Skeletal muscle cell (primary cell): ENCODE measurements at regions not wholly inside any gene's neighbourhood (a gene's known extent, or its start where the extent isn't known, plus 50 kb on each side); places are given as distances from the start of the nearest gene placed in this dataset.
A peak's percentile ranks its signal among the peaks of the same experiment; 100 is the strongest.
"Not testable (repeated sequence)": the region's sequence is repeated elsewhere in the genome, so short reads cannot be mapped to it uniquely, and the experiment has no call there.

ENCODE experiments used
- DNase-seq: peaks from one replicate; pipeline ENCODE4 v3.0.0-alpha.2; 2010; ENCODE audit warnings: low read depth
- H3K4me3 ChIP-seq: 2 replicates; pipeline ENCODE4 v1.5.1; 2011; ENCODE audit warnings: low read depth, mild to moderate bottlenecking, control low read depth, low read length, moderate library complexity

GRCh38 chr1:239139801-239140200 is 246.6 kb upstream of the CHRM3 start:
- DNase-seq, result no peak
- no peak overlapping the region for H3K4me3 ChIP-seq

- no peak for DNase-seq
- no peak overlapping the region for H3K4me3 ChIP-seq
These were observed 257.8 kb upstream of the CHRM3 start for GRCh38 chr1:239128541-239128940.

GRCh38 chr1:239126884-239127283 is 259.5 kb upstream of the CHRM3 start:
- no peak for DNase-seq
- no peak overlapping the region for H3K4me3 ChIP-seq

GRCh38 chr1:239125893-239126292 is 260.5 kb upstream of the CHRM3 start:
- no peak for DNase-seq
- no peak overlapping the region for H3K4me3 ChIP-seq

- H3K4me3 ChIP-seq, result no peak overlapping the region
- DNase-seq, result peak; percentile 4
These were observed 261.3 kb upstream of the CHRM3 start for GRCh38 chr1:239125027-239125426.

- no peak overlapping the region for H3K4me3 ChIP-seq
- no peak for DNase-seq
These were observed 263.1 kb upstream of the CHRM3 start for GRCh38 chr1:239123260-239123659.

- no peak for DNase-seq
- H3K4me3 ChIP-seq, result no peak overlapping the region
These were observed 274.1 kb upstream of the CHRM3 start for GRCh38 chr1:239112101-239112935.

GRCh38 chr1:239107676-239108075 is 278.7 kb upstream of the CHRM3 start:
- no peak overlapping the region for H3K4me3 ChIP-seq
- no peak for DNase-seq

GRCh38 chr1:239106689-239107088 is 279.7 kb upstream of the CHRM3 start:
- H3K4me3 ChIP-seq, DNase-seq: not testable (repeated sequence)

GRCh38 chr1:239098400-239099037 is 287.8 kb upstream of the CHRM3 start:
- H3K4me3 ChIP-seq, result no peak overlapping the region
- DNase-seq, result no peak

- DNase-seq, result no peak
- no peak overlapping the region for H3K4me3 ChIP-seq
These were observed 294.8 kb upstream of the CHRM3 start for GRCh38 chr1:239091537-239091936.

GRCh38 chr1:239084459-239085080 is 301.8 kb upstream of the CHRM3 start:
- no peak for DNase-seq
- H3K4me3 ChIP-seq, result no peak overlapping the region

GRCh38 chr1:239081947-239082346 is 304.4 kb upstream of the CHRM3 start:
- H3K4me3 ChIP-seq, DNase-seq: not testable (repeated sequence)

GRCh38 chr1:239067480-239067879 is 318.9 kb upstream of the CHRM3 start:
- H3K4me3 ChIP-seq, result no peak overlapping the region
- DNase-seq, result no peak

GRCh38 chr1:239067058-239067457 is 319.3 kb upstream of the CHRM3 start:
- no peak overlapping the region for H3K4me3 ChIP-seq
- no peak for DNase-seq

- no peak for DNase-seq
- no peak overlapping the region for H3K4me3 ChIP-seq
These were observed 324.6 kb upstream of the CHRM3 start for GRCh38 chr1:239061770-239062169.

- no peak for DNase-seq
- H3K4me3 ChIP-seq, result no peak overlapping the region
These were observed 328.2 kb upstream of the CHRM3 start for GRCh38 chr1:239058190-239058589.

GRCh38 chr1:239056940-239057339 is 329.4 kb upstream of the CHRM3 start:
- no peak for DNase-seq
- no peak overlapping the region for H3K4me3 ChIP-seq

- DNase-seq, result no peak
- H3K4me3 ChIP-seq, result no peak overlapping the region
These were observed 333.1 kb upstream of the CHRM3 start for GRCh38 chr1:239053279-239053678.

- DNase-seq, result no peak
- no peak overlapping the region for H3K4me3 ChIP-seq
These were observed 336.8 kb upstream of the CHRM3 start for GRCh38 chr1:239049571-239049970.

- no peak for DNase-seq
These were observed 341.5 kb upstream of the CHRM3 start for GRCh38 chr1:239044829-239045228.

More at GRCh38 chr1:239044829-239045228, 341.5 kb upstream of the CHRM3 start:
- no peak overlapping the region for H3K4me3 ChIP-seq
